ENCODE measurements at regions not wholly inside any gene's neighbourhood (a gene's known extent, or its start where the extent isn't known, plus 50 kb on each side); places are given as distances from the start of the nearest gene placed in this dataset.

DNA sequence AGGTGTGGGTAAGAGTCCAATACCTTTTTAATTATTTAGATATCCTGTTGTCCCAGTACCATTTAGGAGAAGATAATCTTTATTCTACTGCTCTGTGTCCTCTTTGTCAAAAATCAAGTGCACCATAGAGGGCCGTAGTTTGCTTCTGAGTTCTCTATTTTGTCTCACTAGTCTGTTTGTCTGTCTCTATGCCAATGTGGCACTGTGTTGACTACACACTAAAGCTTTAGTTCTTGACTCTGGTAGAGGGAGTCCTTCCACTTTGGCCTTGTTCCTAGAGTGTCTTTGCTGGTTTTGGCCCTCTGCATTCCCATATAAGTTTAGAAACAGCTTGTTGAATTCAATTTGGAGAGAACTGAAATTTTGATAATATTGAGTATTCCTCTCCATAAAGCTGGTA lies 75.9 kb downstream of the SCGB2B2 start:
- no peak for TF ChIP-seq POLR2AphosphoS5 (IDR thresholded peaks at IDR 0.05; ENCODE audit: low read depth, low read length)
- TF ChIP-seq, protein P1, sequence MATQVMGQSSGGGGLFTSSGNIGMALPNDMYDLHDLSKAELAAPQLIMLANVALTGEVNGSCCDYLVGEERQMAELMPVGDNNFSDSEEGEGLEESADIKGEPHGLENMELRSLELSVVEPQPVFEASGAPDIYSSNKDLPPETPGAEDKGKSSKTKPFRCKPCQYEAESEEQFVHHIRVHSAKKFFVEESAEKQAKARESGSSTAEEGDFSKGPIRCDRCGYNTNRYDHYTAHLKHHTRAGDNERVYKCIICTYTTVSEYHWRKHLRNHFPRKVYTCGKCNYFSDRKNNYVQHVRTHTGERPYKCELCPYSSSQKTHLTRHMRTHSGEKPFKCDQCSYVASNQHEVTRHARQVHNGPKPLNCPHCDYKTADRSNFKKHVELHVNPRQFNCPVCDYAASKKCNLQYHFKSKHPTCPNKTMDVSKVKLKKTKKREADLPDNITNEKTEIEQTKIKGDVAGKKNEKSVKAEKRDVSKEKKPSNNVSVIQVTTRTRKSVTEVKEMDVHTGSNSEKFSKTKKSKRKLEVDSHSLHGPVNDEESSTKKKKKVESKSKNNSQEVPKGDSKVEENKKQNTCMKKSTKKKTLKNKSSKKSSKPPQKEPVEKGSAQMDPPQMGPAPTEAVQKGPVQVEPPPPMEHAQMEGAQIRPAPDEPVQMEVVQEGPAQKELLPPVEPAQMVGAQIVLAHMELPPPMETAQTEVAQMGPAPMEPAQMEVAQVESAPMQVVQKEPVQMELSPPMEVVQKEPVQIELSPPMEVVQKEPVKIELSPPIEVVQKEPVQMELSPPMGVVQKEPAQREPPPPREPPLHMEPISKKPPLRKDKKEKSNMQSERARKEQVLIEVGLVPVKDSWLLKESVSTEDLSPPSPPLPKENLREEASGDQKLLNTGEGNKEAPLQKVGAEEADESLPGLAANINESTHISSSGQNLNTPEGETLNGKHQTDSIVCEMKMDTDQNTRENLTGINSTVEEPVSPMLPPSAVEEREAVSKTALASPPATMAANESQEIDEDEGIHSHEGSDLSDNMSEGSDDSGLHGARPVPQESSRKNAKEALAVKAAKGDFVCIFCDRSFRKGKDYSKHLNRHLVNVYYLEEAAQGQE (IDR thresholded peaks at IDR 0.05; ENCODE audit: insufficient read depth in 1 of 2, low read depth in 2 of 2, low read length in 2 of 2) = no peak
- no peak for TF ChIP-seq TAF1 (IDR thresholded peaks at IDR 0.05; ENCODE audit: borderline replicate concordance, insufficient read depth, low read length)
- no peak for TF ChIP-seq FOXP2 (optimal IDR thresholded peaks at IDR 0.05; ENCODE audit: borderline replicate concordance, extremely low read depth, extremely low read length, insufficient read depth)
- no peak for TF ChIP-seq SIN3A (IDR thresholded peaks at IDR 0.05; ENCODE audit: borderline replicate concordance, insufficient read depth, low read length)

Measured in PFSK-1 (cell line).